ENCODE measurements at regions not wholly inside any gene's neighbourhood (a gene's known extent, or its start where the extent isn't known, plus 50 kb on each side); places are given as distances from the start of the nearest gene placed in this dataset.

GRCh38 chr11:62073061-62073460 is 50.8 kb upstream of the INCENP start:
- 41% methylated on average over 4 of the region's 4 CpGs for WGBS (ENCODE audit: insufficient coverage, insufficient replicate concordance, low lambda C conversion rate, missing lambda C conversion rate)
- H3K4me2 ChIP-seq (ENCODE audit: control insufficient read depth, insufficient read depth) = no peak overlapping the region
- no peaks in the 10 kb centered on the region for H3K79me2 ChIP-seq (ENCODE audit: control insufficient read depth, insufficient read depth, low read length)
- H4K20me1 ChIP-seq (ENCODE audit: control insufficient read depth, insufficient read depth) = no peaks in the 10 kb centered on the region
- H2AFZ ChIP-seq (ENCODE audit: control insufficient read depth, low read depth, low read length) = no peak overlapping the region
- in situ Hi-C loops (cut with MboI) (no loop called here), intact Hi-C loops (cut with micrococcal nuclease; ENCODE audit: unreplicated experiment) (no loop called here)
- ChIA-PET RAD21 (ENCODE audit: unreplicated experiment) (no interaction called here), POLR2A (no interaction called here), CTCF (interaction anchor here (0.9 to 1.8 kb wide), 6 partner anchors 9 to 276 kb away, joined by 3 to 14 read pairs (median 4); no protein-coding TSS in a partner anchor), SMC1A (ENCODE audit: uncharacterized antibody, unreplicated experiment) (interaction anchor here (1.5 kb wide), 2 partner anchors 9 to 35 kb away, joined by 3 to 9 read pairs; no protein-coding TSS in a partner anchor)
- no peak overlapping the region for H3K9ac ChIP-seq (ENCODE audit: control insufficient read depth, insufficient read depth, low read length)
- no TSS peak for BruUV-seq (replicated peaks)
- H3K27ac ChIP-seq (ENCODE audit: control insufficient read depth, insufficient read depth) = no peak overlapping the region
- no peaks in the 10 kb centered on the region for H3K4me1 ChIP-seq (ENCODE audit: control insufficient read depth, insufficient read depth, low read length)
- no peaks in the 10 kb centered on the region for H3K27me3 ChIP-seq (replicated peaks in 1 of 2; ENCODE audit: control insufficient read depth in 2 of 2, insufficient read depth in 2 of 2, low read length in 1 of 2)
- no peaks in the 10 kb centered on the region for H3K36me3 ChIP-seq (ENCODE audit: control insufficient read depth in 2 of 2, insufficient read depth in 2 of 2, low read length in 1 of 2)
- H3K4me3 ChIP-seq = no peak overlapping the region
- DNase-seq (ENCODE audit: low read depth, low spot score) (no peak), ATAC-seq (no peak), FAIRE-seq (no peak)
- no peaks in the 10 kb centered on the region for H3K9me3 ChIP-seq (replicated peaks; ENCODE audit: control insufficient read depth, insufficient read depth, low read length)
- no peak for TF ChIP-seq NR2C2 (IDR thresholded peaks at IDR 0.05; ENCODE audit: borderline replicate concordance, control insufficient read depth, insufficient read length, low read depth)
- TF ChIP-seq ZBTB40 (IDR thresholded peaks at IDR 0.05; ENCODE audit: borderline replicate concordance) = no peak
- no peak for TF ChIP-seq CHD1 (IDR thresholded peaks at IDR 0.05; ENCODE audit: low read depth, low read length)
- TF ChIP-seq IRF4 (IDR thresholded peaks at IDR 0.05; ENCODE audit: low read depth, low read length) = no peak
- TF ChIP-seq HDAC6 (IDR thresholded peaks at IDR 0.05; ENCODE audit: unreplicated experiment) = no peak
- TF ChIP-seq CBX5 (IDR thresholded peaks at IDR 0.05; ENCODE audit: low read depth) = no peak
- no peak for TF ChIP-seq NFXL1 (IDR thresholded peaks at IDR 0.05; ENCODE audit: borderline replicate concordance)
- no peak for TF ChIP-seq YY1 (IDR thresholded peaks at IDR 0.05; ENCODE audit: low read depth, low read length)
- no peak for TF ChIP-seq IKZF2 (IDR thresholded peaks at IDR 0.05)
- no peak for TF ChIP-seq CUX1 (IDR thresholded peaks at IDR 0.05; ENCODE audit: insufficient replicate concordance, low read depth, low read length)
- no peak for TF ChIP-seq ZBTB4 (CRISPR knock-in tag; IDR thresholded peaks at IDR 0.05)
- no peak for TF ChIP-seq KLF5 (IDR thresholded peaks at IDR 0.05; ENCODE audit: partially characterized antibody)
- TF ChIP-seq SMC3 (IDR thresholded peaks at IDR 0.05; ENCODE audit: borderline replicate concordance, low read length) = no peak
